H1 (cell line): ENCODE measurements at regions not wholly inside any gene's neighbourhood (a gene's known extent, or its start where the extent isn't known, plus 50 kb on each side); places are given as distances from the start of the nearest gene placed in this dataset.

ENCODE experiments used
- CTCF ChIA-PET: fragments of 300-600 bp; sonication (Branson Sonifier 250); formaldehyde crosslinking; loops from one replicate; lab custom pipeline; 2021; ENCODE audit not compliant: partially characterized antibody; lab: Charles Lee
- POLR2A ChIA-PET: fragments of 300-600 bp; sonication (Branson Sonifier 250); formaldehyde crosslinking; loops from one replicate; lab custom pipeline; 2021; ENCODE audit warnings: inconsistent platforms; ENCODE audit not compliant: partially characterized antibody; lab: Charles Lee
- DNase-seq, 2 experiments: peaks; one replicate each; pipeline versions ENCODE4 v3.0.0 to v3.0.0-alpha.2; 2010 to 2022; ENCODE audit warnings: low spot score in 2 of 2, low read depth in 1 of 2, mixed read lengths in 1 of 2
- FAIRE-seq: peaks from 2 replicates; lab custom pipeline; 2011; peaks lifted over from hg19 to GRCh38; lab: Jason Lieb, UNC
- H2AFZ ChIP-seq: 2 replicates; pipeline ENCODE4 v1.8.1; 2012; ENCODE audit warnings: low read length, inconsistent platforms
- H2AK5ac ChIP-seq: 2 replicates; pipeline ENCODE4 v1.6.1; 2013; ENCODE audit warnings: low read depth, low read length
- H2BK120ac ChIP-seq: replicated peaks from 2 replicates; pipeline ENCODE3; 2013; ENCODE audit warnings: low read depth, low read length, inconsistent platforms
- H2BK12ac ChIP-seq: 2 replicates; pipeline ENCODE4 v1.6.1; 2013; ENCODE audit warnings: low read depth, low read length
- H2BK15ac ChIP-seq: 2 replicates; pipeline ENCODE4 v1.6.1; 2013; ENCODE audit warnings: low read length
- H2BK20ac ChIP-seq: 2 replicates; pipeline ENCODE4 v1.6.1; 2013; ENCODE audit warnings: low read length
- H2BK5ac ChIP-seq: 2 replicates; pipeline ENCODE4 v1.6.1; 2013; ENCODE audit warnings: low read depth, low read length
- H3K14ac ChIP-seq: 2 replicates; pipeline ENCODE4 v1.6.1; 2013; ENCODE audit warnings: inconsistent platforms; ENCODE audit not compliant: insufficient read length
- H3K18ac ChIP-seq: 2 replicates; pipeline ENCODE4 v1.6.1; 2013; ENCODE audit warnings: low read length; ENCODE audit errors: extremely low read depth
- H3K23ac ChIP-seq: 2 replicates; pipeline ENCODE4 v1.6.1; 2013; ENCODE audit warnings: inconsistent platforms; ENCODE audit not compliant: insufficient read length
- H3K23me2 ChIP-seq: 2 replicates; pipeline ENCODE4 v1.6.1; 2013; ENCODE audit warnings: low read depth, low read length
- H3K27ac ChIP-seq: 2 replicates; pipeline ENCODE4 v1.6.1; 2011; ENCODE audit warnings: low read depth, low read length, inconsistent platforms
- H3K27me3 ChIP-seq, 4 experiments: replicated peaks in 1 of 4; 1 replicate in 1 of 4; 2 replicates in 3 of 4; pipeline versions ENCODE4 v1.6.1 to v1.8.1; 2011 to 2013; ENCODE audit warnings: low read length in 3 of 4, mild to moderate bottlenecking in 3 of 4, inconsistent platforms in 2 of 4, mixed read lengths in 2 of 4, moderate library complexity in 1 of 4; ENCODE audit not compliant: control insufficient read depth in 3 of 4, insufficient read depth in 3 of 4; ENCODE audit errors: extremely low read depth in 1 of 4
- H3K36me3 ChIP-seq, 4 experiments: 2 replicates each; pipeline versions ENCODE4 v1.6.1 to v1.8.1; 2011 to 2013; ENCODE audit warnings: mild to moderate bottlenecking in 4 of 4, low read length in 3 of 4, moderate library complexity in 2 of 4, control low read depth in 1 of 4, inconsistent platforms in 1 of 4; ENCODE audit not compliant: insufficient read depth in 4 of 4, control insufficient read depth in 2 of 4
- H3K4ac ChIP-seq: replicated peaks from 2 replicates; pipeline ENCODE3; 2013; ENCODE audit warnings: low read length, low read depth, mixed read lengths, inconsistent platforms; ENCODE audit not compliant: insufficient read length
- H3K4me1 ChIP-seq, 4 experiments: replicated peaks in 1 of 4; 1 replicate in 1 of 4; 2 replicates in 3 of 4; pipeline versions ENCODE4 v1.6.1 to v1.8.1; 2011 to 2013; ENCODE audit warnings: low read length in 3 of 4, inconsistent platforms in 2 of 4, mixed read lengths in 1 of 4; ENCODE audit not compliant: insufficient read depth in 4 of 4, control insufficient read depth in 3 of 4
- H3K4me2 ChIP-seq, 2 experiments: 2 replicates each; pipeline versions ENCODE4 v1.6.1 to v1.8.1; 2011 to 2013; ENCODE audit warnings: low read depth in 2 of 2, low read length in 2 of 2, control low read depth in 1 of 2, inconsistent platforms in 1 of 2, mild to moderate bottlenecking in 1 of 2; ENCODE audit not compliant: insufficient read depth in 1 of 2
- H3K4me3 ChIP-seq, 4 experiments: fragments of 200-600, 300-600 bp in 1 of 4; sonication (generic), shearing (Covaris generic), sonication (Bioruptor Twin) in 1 of 4; 2 replicates each; pipeline versions ENCODE4 v1.5.1 to v1.8.1; 2011 to 2016; ENCODE audit warnings: low read length in 4 of 4, low read depth in 3 of 4, control low read depth in 2 of 4, inconsistent platforms in 2 of 4, mild to moderate bottlenecking in 2 of 4, mixed read lengths in 1 of 4, moderate library complexity in 1 of 4; ENCODE audit not compliant: insufficient read depth in 2 of 4; ENCODE audit errors: extremely low read depth in 1 of 4
- H3K56ac ChIP-seq: replicated peaks from 2 replicates; pipeline ENCODE3; 2013; ENCODE audit warnings: low read depth, mild to moderate bottlenecking, mixed read lengths, low read length, inconsistent platforms; ENCODE audit not compliant: insufficient read length
- H3K79me1 ChIP-seq: 2 replicates; pipeline ENCODE4 v1.6.1; 2013; ENCODE audit warnings: low read depth, low read length, control low read depth
- H3K79me2 ChIP-seq, 2 experiments: 2 replicates each; pipeline versions ENCODE4 v1.6.1 to v1.8.1; 2012 to 2013; ENCODE audit warnings: low read length in 2 of 2, mild to moderate bottlenecking in 2 of 2, inconsistent platforms in 1 of 2; ENCODE audit not compliant: insufficient read depth in 2 of 2, control insufficient read depth in 1 of 2
- H3K9ac ChIP-seq, 4 experiments: replicated peaks in 1 of 4; 1 replicate in 1 of 4; 2 replicates in 3 of 4; pipeline versions ENCODE4 v1.6.1 to v1.8.1; 2011 to 2013; ENCODE audit warnings: low read depth in 3 of 4, low read length in 3 of 4, control low read depth in 2 of 4, mild to moderate bottlenecking in 2 of 4, moderate library complexity in 2 of 4, inconsistent platforms in 1 of 4; ENCODE audit errors: extremely low read depth in 1 of 4
- H3K9me3 ChIP-seq, 2 experiments: 2 replicates each; pipeline versions ENCODE4 v1.6.1 to v1.8.1; 2012 to 2013; ENCODE audit warnings: mild to moderate bottlenecking in 2 of 2, moderate library complexity in 2 of 2, control low read depth in 1 of 2, inconsistent platforms in 1 of 2, low read depth in 1 of 2, low read length in 1 of 2, mixed read lengths in 1 of 2; ENCODE audit not compliant: insufficient read depth in 2 of 2
- H4K20me1 ChIP-seq, 2 experiments: replicated peaks in 1 of 2; 2 replicates each; pipeline versions ENCODE3 to v1.8.1; 2011 to 2013; ENCODE audit warnings: inconsistent platforms in 2 of 2, low read length in 2 of 2, mild to moderate bottlenecking in 1 of 2; ENCODE audit not compliant: insufficient read depth in 2 of 2, control insufficient read depth in 1 of 2
- H4K5ac ChIP-seq: 2 replicates; pipeline ENCODE4 v1.6.1; 2013; ENCODE audit warnings: low read length, low read depth, mixed read lengths, inconsistent platforms; ENCODE audit not compliant: insufficient read length
- H4K8ac ChIP-seq: 2 replicates; pipeline ENCODE4 v1.8.0; 2013; ENCODE audit warnings: mild to moderate bottlenecking, moderate library complexity, low read length, inconsistent platforms; ENCODE audit not compliant: insufficient read depth; ENCODE audit errors: extremely low read depth
- H4K91ac ChIP-seq: replicated peaks from 2 replicates; pipeline ENCODE3; 2013; ENCODE audit warnings: low read length, mixed read lengths, inconsistent platforms; ENCODE audit not compliant: insufficient read length
- ATF2 ChIP-seq: IDR thresholded peaks from 2 replicates; pipeline ENCODE4 v1.6.1; 2012; ENCODE audit warnings: low read length, inconsistent platforms
- ATF3 ChIP-seq: IDR thresholded peaks from 2 replicates; pipeline ENCODE4 v1.6.1; 2011; ENCODE audit warnings: low read depth, mild to moderate bottlenecking, low read length; ENCODE audit not compliant: insufficient read depth
- BRCA1 ChIP-seq: IDR thresholded peaks from 2 replicates; pipeline ENCODE4 v1.6.1; 2012; ENCODE audit warnings: low read depth, low read length, improper control_type of control experiment
- FOSL1 ChIP-seq: IDR thresholded peaks from 2 replicates; pipeline ENCODE4 v1.6.1; 2011; ENCODE audit warnings: mild to moderate bottlenecking, low read depth, low read length, moderate library complexity; ENCODE audit not compliant: insufficient read depth
- KDM1A ChIP-seq: fragments of 200-600, 300-600 bp; sonication (generic); IDR thresholded peaks from 2 replicates; pipeline ENCODE4 v1.7.1; 2016; ENCODE audit warnings: mild to moderate bottlenecking, low read length, borderline replicate concordance
- POLR2AphosphoS5 ChIP-seq: IDR thresholded peaks from 2 replicates; pipeline ENCODE4 v1.6.1; 2011; ENCODE audit warnings: low read depth, low read length
- RXRA ChIP-seq: IDR thresholded peaks from 2 replicates; pipeline ENCODE4 v1.6.1; 2011; ENCODE audit warnings: low read depth, mild to moderate bottlenecking, low read length, moderate library complexity; ENCODE audit not compliant: insufficient read depth
- SIRT6 ChIP-seq: IDR thresholded peaks from one replicate; pipeline ENCODE4 v1.7.1; 2012; ENCODE audit warnings: low read length, inconsistent platforms
- TAF7 ChIP-seq: optimal IDR thresholded peaks from 2 replicates; pipeline ENCODE3; 2011; ENCODE audit warnings: low read depth, mild to moderate bottlenecking, inconsistent platforms, low read length, moderate library complexity, borderline replicate concordance
- TEAD4 ChIP-seq: IDR thresholded peaks from 2 replicates; pipeline ENCODE4 v1.6.1; 2012; ENCODE audit warnings: low read depth, low read length, inconsistent platforms, mixed read lengths

GRCh38 chr11:107151579-107151978 is 133.3 kb upstream of the GUCY1A2 start:
- H2BK5ac ChIP-seq: no peak overlapping the region
- CTCF ChIA-PET: interaction anchor here (0.9 to 1.3 kb wide), 3 partner anchors 14 to 135 kb away, joined by 3 to 4 read pairs (median 3); no protein-coding TSS in a partner anchor
- no peaks in the 10 kb centered on the region for H3K27me3 ChIP-seq
- H3K79me2 ChIP-seq: no peaks in the 10 kb centered on the region
- no peak overlapping the region for H2BK120ac ChIP-seq
- H3K4me1 ChIP-seq: no peaks in the 10 kb centered on the region
- no peak overlapping the region for H3K23ac ChIP-seq
- no peak for DNase-seq
- no peak overlapping the region for H2BK20ac ChIP-seq
- TF ChIP-seq KDM1A (no peak), RXRA (no peak), POLR2AphosphoS5 (no peak), TEAD4 (no peak), FOSL1 (no peak), BRCA1 (no peak), ATF3 (no peak), TAF7 (no peak), SIRT6 (no peak), ATF2 (no peak)
- no peak overlapping the region for H3K14ac ChIP-seq
- H2AFZ ChIP-seq: no peak overlapping the region
- no peak overlapping the region for H2BK15ac ChIP-seq
- H3K79me1 ChIP-seq: no peaks in the 10 kb centered on the region
- no peak overlapping the region for H2BK12ac ChIP-seq
- H4K8ac ChIP-seq: no peak overlapping the region
- no peak overlapping the region for H3K18ac ChIP-seq
- H3K23me2 ChIP-seq: no peaks in the 10 kb centered on the region
- FAIRE-seq: no peak
- H3K27ac ChIP-seq: no peak overlapping the region
- POLR2A ChIA-PET: no interaction called here
- H3K4me3 ChIP-seq: no peak overlapping the region
- no peak overlapping the region for H3K56ac ChIP-seq
- no peak overlapping the region for H3K4me2 ChIP-seq
- H4K91ac ChIP-seq: no peak overlapping the region
- no peaks in the 10 kb centered on the region for H3K36me3 ChIP-seq
- no peak overlapping the region for H2AK5ac ChIP-seq
- no peak overlapping the region for H3K4ac ChIP-seq
- H3K9ac ChIP-seq: no peak overlapping the region
- H3K9me3 ChIP-seq: no peaks in the 10 kb centered on the region
- no peaks in the 10 kb centered on the region for H4K20me1 ChIP-seq
- H4K5ac ChIP-seq: no peak overlapping the region
